Forelimb muscle (tissue), 1 donor: ENCODE measurements at regions not wholly inside any gene's neighbourhood (a gene's known extent, or its start where the extent isn't known, plus 50 kb on each side); places are given as distances from the start of the nearest gene placed in this dataset.

ENCODE experiments used
- DNase-seq: peaks from one replicate; pipeline ENCODE4 v3.0.0-alpha.2; 2013; ENCODE audit warnings: low read depth

GRCh38 chr2:172658945-172659344, 76.7 kb upstream of the RAPGEF4 start:
- no peak for DNase-seq

- no peak for DNase-seq
Measured at GRCh38 chr2:172662099-172662498, 73.5 kb upstream of the RAPGEF4 start.

DNA sequence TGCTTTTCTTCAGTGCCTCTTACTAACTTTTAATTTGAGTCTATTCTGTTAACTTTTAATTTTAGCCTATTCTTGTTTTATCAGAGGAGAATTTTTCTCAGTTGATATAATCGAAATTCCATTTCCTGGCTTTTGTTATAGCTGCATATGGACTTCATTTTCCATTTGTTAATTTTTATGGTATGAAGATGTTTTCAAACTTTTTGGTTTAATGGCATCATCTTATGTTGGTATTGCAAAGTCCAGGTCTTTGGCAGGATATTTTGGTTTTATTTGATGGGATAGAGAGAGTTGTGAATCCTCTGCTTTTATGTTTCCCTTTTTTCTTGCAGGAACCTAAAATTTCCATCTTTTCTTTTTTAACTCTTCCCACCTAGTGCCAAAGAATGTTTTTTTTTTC, 70.9 kb upstream of the RAPGEF4 start:
- DNase-seq: no peak

DNA sequence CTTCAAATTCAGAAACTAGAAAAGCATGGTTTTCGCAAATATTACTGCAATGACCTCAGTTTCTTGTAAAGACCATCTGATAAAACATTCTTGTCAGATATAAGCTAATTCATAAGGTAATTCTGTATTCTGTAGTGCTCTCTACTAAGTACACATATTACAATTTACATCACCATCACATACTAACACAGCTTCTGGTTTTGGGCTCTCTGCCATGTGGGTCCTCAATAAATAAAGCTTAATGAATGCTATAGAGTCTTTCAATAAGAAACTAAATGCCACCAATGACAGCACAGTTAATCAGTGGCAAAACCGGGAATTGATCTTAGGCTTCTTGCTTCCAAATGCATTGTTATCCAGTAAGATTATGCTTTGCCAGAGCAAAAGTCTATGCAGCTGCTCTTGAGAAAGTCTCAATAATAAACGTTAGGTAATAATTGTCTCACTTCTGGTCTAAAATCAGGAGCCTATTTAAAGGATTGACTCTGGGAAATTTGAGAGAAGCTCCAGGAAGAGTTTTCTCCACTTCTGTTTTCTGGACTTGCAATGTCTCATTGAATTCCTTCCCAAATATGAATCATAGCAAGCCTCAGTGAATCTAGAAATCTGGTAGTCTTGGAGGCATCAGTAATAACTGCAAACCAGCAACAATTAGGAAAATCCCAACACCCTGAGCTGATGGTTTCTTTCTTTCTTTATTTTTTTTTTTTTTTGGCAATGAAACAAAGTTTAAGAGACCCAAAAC, 67.9 kb upstream of the RAPGEF4 start:
- no peak for DNase-seq

DNA sequence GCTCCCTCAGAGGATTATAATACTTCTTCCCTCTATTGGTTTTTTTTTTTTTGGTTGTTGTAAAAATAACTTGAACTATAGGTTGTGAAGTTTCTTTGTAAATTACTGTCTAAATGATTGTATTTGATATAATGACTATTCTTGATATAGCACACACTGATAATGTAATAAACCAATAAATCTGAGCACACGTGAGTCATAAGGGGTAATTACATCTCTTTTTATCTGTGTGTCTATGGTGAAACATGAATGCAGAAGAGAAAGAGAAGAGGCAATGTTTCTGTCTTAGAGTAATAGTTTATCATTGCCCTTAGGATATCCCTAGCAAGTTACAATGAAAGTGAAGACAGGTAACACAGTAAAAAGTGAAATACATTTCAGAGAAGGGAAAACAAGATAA, 64.1 kb upstream of the RAPGEF4 start:
- DNase-seq: no peak

DNA sequence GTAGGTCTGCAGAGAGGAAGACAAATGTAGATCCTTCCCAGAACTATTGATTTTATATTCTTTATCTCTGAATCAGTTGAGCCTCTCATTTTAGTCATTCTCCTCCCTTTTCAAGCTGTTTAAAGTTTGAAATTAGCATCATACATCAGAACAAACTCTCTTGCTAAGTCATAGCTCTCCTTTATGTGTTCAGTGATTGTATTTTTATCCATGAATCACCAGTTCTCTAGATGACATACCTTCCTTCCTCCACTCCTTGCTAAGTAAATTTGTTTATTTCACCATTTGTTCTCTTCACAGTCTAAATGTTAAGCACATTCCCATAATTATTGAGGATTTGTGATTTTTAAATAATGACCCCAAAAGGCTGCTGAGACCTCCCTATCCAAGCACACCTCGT, 63.5 kb upstream of the RAPGEF4 start:
- DNase-seq: no peak

- no peak for DNase-seq
Measured at GRCh38 chr2:172673056-172673683, 62.5 kb upstream of the RAPGEF4 start.

DNA sequence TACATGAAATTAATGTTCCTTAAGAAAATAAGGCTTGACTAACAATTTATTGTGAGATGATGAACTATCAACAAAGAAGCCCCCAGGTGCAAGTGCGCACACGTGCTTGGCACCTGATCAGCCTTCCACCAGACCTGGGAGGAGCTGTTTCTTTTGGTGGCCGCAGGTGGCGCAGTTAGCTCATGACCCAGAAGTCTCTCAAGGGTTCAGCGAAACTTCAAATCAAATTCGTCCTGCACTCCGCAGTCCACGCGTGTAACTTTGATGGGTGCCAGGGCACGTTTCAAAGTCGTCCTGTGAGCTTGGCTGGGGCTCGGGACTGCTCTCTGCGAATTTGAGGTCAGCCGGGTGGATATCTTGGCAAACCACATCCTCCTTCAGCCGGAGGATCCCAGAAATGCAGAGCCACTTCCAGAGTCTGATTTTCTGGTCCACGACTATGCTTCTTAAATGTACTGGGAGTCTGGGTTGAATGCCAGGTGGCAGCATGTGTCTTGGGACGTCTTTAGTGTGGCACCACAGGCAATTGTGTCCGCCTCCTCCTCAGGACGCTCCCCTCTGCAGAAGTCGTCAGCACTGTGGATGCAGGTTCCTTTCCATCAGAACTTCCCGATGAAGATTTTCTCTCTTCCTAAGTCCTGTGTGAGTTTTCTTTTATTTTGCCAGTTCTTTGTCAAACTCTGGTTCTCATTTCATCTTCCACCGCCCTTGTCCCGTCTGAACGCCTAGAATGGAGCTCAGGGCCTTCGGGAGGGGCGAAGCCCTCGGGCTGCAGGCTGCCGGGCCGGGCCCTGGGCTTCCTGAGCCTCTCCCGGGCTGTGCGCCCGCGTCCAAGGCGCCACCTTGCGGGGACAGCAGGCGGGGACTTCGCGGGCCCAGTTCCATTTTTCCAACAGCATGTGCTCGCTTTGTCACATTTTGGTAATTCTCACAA, 61.3 kb upstream of the RAPGEF4 start:
- DNase-seq: no peak

GRCh38 chr2:172674968-172675303, 60.7 kb upstream of the RAPGEF4 start:
- no peak for DNase-seq

- DNase-seq: no peak
Measured at GRCh38 chr2:172677363-172677762, 58.3 kb upstream of the RAPGEF4 start.

GRCh38 chr2:172680436-172681068, 55.1 kb upstream of the RAPGEF4 start:
- peak; percentile 74 for DNase-seq

- DNase-seq: no peak
Measured at GRCh38 chr2:172685467-172685866, 50.2 kb upstream of the RAPGEF4 start.
